HL-60 (cell line): ENCODE measurements at regions not wholly inside any gene's neighbourhood (a gene's known extent, or its start where the extent isn't known, plus 50 kb on each side); places are given as distances from the start of the nearest gene placed in this dataset.

Experiments
- DNase-seq, 2 experiments: peaks; one replicate each; pipeline ENCODE4 v3.0.0-alpha.2; 2010 to 2020; ENCODE audit warnings: low read depth in 1 of 2, low spot score in 1 of 2
- H3K27ac ChIP-seq: fragments of 250-450 bp; sonication (Bioruptor Pico); replicated peaks from 2 replicates; pipeline ENCODE4 v1.5.1; 2020; ENCODE audit warnings: mild to moderate bottlenecking, moderate library complexity
- H3K27me3 ChIP-seq: fragments of 250-450 bp; sonication (Bioruptor Pico); 2 replicates; pipeline ENCODE4 v1.5.1; 2021; ENCODE audit warnings: mild to moderate bottlenecking, moderate library complexity; ENCODE audit not compliant: insufficient read depth, poor library complexity, severe bottlenecking
- H3K4me3 ChIP-seq: replicated peaks from 2 replicates; pipeline ENCODE4 v1.5.1; 2011; ENCODE audit warnings: mild to moderate bottlenecking, control low read depth, low read length; ENCODE audit not compliant: insufficient read depth
- GABPA ChIP-seq: IDR thresholded peaks from 2 replicates; pipeline ENCODE4 v1.6.1; 2012; ENCODE audit warnings: low read depth
- POLR2AphosphoS5 ChIP-seq: IDR thresholded peaks from 2 replicates; pipeline ENCODE4 v1.6.1; 2012; ENCODE audit warnings: low read depth
- REST ChIP-seq: IDR thresholded peaks from 2 replicates; pipeline ENCODE4 v1.6.1; 2012; ENCODE audit warnings: low read depth; ENCODE audit not compliant: insufficient replicate concordance
- SPI1 ChIP-seq: IDR thresholded peaks from 2 replicates; pipeline ENCODE4 v1.6.1; 2012; ENCODE audit warnings: low read depth, mild to moderate bottlenecking, borderline replicate concordance
- TF ChIP-seq, protein P1 (sequence below): IDR thresholded peaks from one replicate; pipeline ENCODE4 v1.5.1; 2011; ENCODE audit warnings: low read length, control low read depth, inconsistent platforms; ENCODE audit not compliant: insufficient read depth

DNA sequence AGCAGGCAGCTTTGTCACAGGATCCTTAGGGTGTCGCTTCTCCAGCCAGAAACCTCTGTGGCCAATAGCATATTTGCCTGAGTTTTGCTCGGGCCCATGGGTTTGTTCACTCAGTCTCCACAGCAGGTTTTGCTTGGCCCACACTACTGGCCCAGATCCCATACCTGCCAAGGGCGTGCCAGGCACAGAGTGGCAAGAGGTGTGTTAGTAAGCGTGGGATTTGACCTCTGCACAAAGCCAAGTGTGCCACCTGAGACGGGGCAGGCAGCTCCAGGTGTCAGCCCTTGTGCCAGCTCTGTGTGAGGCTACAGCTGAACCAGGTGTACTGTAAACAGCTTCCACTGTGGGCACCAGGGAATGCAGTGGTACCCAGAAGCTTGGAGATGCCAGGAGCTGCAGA is 2003.0 kb downstream of the C4orf33 start:
- no peak overlapping the region for H3K4me3 ChIP-seq
- TF ChIP-seq POLR2AphosphoS5 (no peak), SPI1 (no peak), REST (no peak), GABPA (no peak)
- TF ChIP-seq, protein P1, sequence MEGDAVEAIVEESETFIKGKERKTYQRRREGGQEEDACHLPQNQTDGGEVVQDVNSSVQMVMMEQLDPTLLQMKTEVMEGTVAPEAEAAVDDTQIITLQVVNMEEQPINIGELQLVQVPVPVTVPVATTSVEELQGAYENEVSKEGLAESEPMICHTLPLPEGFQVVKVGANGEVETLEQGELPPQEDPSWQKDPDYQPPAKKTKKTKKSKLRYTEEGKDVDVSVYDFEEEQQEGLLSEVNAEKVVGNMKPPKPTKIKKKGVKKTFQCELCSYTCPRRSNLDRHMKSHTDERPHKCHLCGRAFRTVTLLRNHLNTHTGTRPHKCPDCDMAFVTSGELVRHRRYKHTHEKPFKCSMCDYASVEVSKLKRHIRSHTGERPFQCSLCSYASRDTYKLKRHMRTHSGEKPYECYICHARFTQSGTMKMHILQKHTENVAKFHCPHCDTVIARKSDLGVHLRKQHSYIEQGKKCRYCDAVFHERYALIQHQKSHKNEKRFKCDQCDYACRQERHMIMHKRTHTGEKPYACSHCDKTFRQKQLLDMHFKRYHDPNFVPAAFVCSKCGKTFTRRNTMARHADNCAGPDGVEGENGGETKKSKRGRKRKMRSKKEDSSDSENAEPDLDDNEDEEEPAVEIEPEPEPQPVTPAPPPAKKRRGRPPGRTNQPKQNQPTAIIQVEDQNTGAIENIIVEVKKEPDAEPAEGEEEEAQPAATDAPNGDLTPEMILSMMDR = no peak
- no peaks in the 10 kb centered on the region for H3K27me3 ChIP-seq
- DNase-seq = no peak
- no peak overlapping the region for H3K27ac ChIP-seq

GRCh38 chr4:131113273-131113672 is 2017.3 kb downstream of the C4orf33 start:
- TF ChIP-seq REST (no peak), SPI1 (no peak), GABPA (no peak), POLR2AphosphoS5 (no peak)
- TF ChIP-seq, protein P1 = no peak
- Histone ChIP-seq H3K27me3 (no peaks in the 10 kb centered on the region), H3K27ac (no peak overlapping the region), H3K4me3 (no peak overlapping the region)
- DNase-seq = no peak

GRCh38 chr4:131113704-131114103 is 2017.8 kb downstream of the C4orf33 start:
- DNase-seq = no peak
- no peak overlapping the region for H3K27ac ChIP-seq
- TF ChIP-seq GABPA (no peak), REST (no peak), SPI1 (no peak), POLR2AphosphoS5 (no peak)
- TF ChIP-seq, protein P1 = no peak
- H3K4me3 ChIP-seq = no peak overlapping the region
- H3K27me3 ChIP-seq = no peaks in the 10 kb centered on the region
